GM21515 (cell line): ENCODE measurements at regions not wholly inside any gene's neighbourhood (a gene's known extent, or its start where the extent isn't known, plus 50 kb on each side); places are given as distances from the start of the nearest gene placed in this dataset.
A peak's percentile ranks its signal among the peaks of the same experiment; 100 is the strongest.

Experiments used
- ATAC-seq: cut with Tn5 transposase; IDR thresholded peaks from one replicate; pipeline ENCODE4 v1.9.1; 2021; ENCODE audit not compliant: unreplicated experiment

- ATAC-seq, result peak; percentile 89
Observed at GRCh38 chr5:8457187-8458037, 588.5 kb downstream of the MTRR start.

- ATAC-seq, result peak; percentile 21
Observed at GRCh38 chr5:8458038-8458383, 589.1 kb downstream of the MTRR start.

- no peak for ATAC-seq
Observed at GRCh38 chr5:8461543-8461942, 592.6 kb downstream of the MTRR start.

DNA sequence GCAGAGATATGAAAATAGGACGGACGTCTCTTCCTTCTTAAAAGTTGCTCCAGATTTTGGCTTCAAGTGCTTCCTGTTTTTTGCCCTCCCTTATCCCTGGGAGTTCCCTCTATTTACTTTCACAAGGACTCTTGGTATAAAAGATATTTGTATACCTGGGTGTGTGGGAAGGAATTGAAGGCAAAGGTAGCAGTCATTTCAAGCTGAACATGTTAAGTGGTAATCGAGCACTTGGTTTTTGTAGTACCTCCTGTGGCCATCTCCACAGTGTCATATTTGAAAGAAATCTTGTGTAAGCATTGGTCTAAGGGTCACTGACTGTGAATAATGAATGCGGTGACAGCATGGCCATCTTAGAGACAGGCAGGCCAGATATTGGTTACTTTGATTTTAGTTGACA lies 593.6 kb downstream of the MTRR start:
- ATAC-seq, result no peak

GRCh38 chr5:8470489-8470888 lies 601.5 kb downstream of the MTRR start:
- no peak for ATAC-seq

GRCh38 chr5:8471581-8471980 lies 602.6 kb downstream of the MTRR start:
- no peak for ATAC-seq

DNA sequence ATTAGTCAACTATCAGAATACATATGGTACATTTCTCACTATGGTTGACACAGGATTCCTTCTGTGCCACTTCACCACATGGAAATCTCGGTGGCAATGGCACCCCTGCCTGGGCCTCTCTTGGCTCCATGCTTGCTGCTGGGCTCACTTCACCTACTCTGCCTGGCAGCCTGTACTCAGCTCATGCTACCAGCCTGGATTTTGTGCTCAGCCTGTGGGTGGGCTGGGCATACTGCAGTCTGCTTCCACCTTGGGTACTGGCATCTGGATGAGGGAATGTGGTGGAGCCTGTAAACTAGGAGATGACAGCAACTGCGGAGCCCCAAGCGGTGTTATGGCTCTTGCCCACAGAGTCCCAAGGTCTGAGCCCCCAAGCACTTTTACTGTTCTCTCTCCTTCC lies 604.1 kb downstream of the MTRR start:
- ATAC-seq, result no peak

DNA sequence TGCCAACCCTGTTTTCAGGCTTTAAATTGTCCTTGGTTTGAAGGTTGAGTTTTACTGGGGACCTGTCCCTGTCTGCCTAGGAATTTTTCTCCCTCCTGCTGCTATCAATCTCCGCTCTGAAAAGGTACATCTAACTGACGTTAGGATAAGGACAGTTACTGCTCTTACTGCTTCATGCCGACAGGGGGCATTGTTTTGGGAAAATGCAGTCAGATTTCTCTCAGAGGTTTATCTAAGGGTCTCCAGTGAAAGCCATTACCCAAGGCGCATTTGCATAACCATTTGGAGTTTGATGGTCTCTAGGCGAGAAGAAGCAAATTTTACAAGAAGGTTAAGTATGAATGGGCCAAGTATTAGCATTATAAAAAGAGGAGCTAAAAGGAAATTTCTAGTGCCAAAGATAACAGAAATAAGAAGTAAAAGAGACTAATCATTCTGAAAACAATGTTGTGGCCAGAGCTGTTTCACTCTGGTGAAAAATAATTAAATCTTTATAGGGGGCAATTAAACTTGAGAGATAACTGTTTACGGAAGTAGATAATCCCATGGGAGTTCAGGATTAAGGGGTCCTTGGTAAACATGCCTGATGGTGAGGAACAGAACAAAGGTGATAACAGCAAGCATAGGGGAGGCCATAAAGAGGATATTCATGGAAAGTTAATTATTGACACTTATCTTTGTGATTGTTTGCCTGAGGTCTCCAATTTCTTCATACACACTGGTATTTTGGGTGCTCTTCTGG lies 605.0 kb downstream of the MTRR start:
- ATAC-seq, result no peak

GRCh38 chr5:8474569-8474930 lies 605.6 kb downstream of the MTRR start:
- no peak for ATAC-seq

DNA sequence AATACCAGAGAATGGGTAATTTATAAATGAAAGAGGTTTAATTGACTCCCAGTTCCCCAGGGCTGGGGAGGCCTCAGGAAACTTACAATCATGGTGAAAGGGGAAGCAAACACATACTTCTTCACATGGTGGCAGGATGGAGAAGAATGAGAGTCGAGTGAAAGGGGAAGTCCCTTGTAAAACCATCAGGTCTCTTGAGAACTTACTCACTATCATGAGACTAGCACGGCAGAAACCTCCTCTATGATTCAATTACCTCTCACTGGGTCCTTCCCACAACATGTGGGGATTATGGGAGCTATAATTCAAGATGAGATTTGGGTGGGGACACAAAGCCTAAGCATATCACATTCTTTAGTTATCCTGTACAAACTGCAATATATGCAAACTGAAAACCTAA lies 609.4 kb downstream of the MTRR start:
- ATAC-seq, result no peak

GRCh38 chr5:8481007-8481406 lies 612.1 kb downstream of the MTRR start:
- no peak for ATAC-seq

- ATAC-seq, result no peak
Observed at GRCh38 chr5:8491254-8491653, 622.3 kb downstream of the MTRR start.

DNA sequence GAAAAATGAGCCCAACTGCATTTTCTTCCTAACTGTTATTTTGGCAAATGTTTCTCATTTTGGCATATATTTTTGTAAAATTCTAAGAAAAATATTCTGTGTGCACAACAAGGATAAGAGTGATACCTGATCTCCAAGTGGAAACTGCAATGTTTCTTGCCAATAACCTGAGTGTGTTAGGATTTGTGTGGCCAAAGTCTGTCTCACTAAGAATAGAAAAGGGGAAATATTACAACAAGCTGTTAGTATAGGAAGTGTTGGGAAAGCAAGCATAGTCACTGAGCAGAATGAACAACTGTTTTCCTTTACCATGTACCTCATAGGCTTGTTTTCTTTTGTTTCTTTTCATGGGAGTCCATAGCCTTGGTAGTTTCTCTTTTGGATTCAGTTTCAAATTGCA lies 624.2 kb downstream of the MTRR start:
- ATAC-seq, result no peak

GRCh38 chr5:8500426-8500825 lies 631.5 kb downstream of the MTRR start:
- no peak for ATAC-seq

- no peak for ATAC-seq
Observed at GRCh38 chr5:8505196-8505595, 636.2 kb downstream of the MTRR start.

GRCh38 chr5:8508231-8508630 lies 639.3 kb downstream of the MTRR start:
- no peak for ATAC-seq

DNA sequence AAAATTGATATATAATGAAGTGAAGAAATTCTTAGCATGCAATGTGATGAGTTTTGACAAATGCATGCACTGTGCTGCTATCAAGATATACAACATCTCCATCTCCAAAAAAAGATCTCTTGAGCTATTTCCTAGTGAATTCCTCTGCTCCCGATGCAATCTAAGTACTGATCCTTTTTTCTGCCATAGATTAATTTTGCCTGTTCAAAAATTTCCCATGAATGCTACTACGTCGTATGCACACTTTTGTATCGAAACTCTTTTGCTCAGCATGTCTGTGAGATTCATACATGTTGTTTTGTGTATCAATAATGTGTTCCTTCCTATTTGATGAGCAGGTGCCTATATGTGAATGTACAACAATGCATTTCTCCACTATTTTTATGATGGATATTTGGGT lies 647.4 kb downstream of the MTRR start:
- no peak for ATAC-seq

GRCh38 chr5:8517456-8517855 lies 648.5 kb downstream of the MTRR start:
- no peak for ATAC-seq

- no peak for ATAC-seq
Observed at GRCh38 chr5:8520917-8521316, 652.0 kb downstream of the MTRR start.

DNA sequence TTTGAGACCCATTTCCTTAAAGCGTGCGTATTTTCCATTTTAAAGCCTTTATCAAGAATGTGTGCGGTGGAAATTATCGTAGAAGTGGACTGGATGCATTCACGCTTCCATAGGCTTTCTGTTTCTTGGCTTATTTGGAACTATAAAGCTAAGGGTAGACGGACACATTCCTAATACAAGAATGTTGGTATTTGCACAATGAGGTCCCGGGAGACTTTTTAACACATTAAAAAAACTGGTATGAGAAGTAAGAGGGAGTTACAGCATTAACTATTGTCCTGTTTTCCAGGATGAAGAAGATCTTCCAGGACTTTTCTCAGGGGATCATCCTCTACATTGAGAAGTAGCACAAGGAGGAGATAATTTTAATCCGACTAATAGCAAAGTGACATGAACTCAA lies 653.0 kb downstream of the MTRR start:
- ATAC-seq, result no peak

DNA sequence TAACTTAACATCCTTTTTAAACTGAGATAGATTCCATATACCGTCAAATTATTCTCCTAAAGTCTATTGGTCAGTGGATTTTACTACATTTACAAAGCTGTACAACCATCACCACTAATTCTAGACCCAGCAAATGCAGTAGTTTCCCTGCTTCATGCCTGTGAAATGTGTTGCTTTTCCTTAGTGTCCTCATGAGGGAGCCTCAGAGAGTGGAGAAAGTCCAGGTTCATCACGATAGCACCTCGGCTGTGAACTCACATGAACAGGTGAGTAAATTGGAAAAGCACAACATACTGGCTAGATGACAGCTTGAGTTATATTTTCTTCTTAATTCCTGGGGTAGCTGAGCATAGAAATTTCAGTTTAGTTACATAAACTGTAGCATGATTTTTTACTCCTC lies 653.7 kb downstream of the MTRR start:
- ATAC-seq, result no peak

DNA sequence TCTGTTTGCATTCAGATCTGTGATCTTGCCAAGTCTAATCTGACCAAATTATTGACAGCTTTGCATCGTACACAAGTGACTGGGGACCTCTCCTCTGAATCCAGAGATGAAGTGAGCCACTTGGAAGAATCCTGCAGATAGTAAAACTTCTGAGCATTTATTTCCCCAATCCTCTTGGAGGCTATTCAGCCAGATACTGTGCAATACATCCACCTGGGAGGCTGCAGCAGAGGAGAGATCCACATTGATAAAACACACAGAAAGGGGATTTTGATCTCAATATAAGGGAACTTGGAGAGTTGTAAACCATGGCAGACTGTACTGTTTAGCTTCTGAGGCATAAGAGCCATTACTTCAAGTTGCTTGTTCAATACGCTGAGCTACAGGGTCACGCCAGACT lies 654.6 kb downstream of the MTRR start:
- no peak for ATAC-seq

DNA sequence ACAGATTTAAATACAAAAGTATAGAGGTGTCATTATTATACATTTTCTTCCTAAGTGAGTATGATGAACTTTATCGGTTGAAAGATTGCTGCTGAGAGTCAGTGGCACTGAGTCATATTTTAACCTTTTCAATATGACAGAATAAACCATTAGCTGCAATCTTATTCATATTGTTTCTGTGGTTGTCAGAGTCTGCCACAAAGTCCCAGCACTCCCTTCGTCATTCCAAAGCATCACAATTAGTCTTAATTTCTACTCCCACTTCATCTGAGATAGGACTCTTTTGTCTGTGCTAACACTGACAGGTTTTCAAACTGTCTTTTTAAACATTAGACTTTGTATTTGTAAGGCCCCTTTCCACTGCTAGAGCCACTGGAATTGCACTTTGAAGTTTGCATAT lies 656.9 kb downstream of the MTRR start:
- ATAC-seq, result no peak
